GM23248 (cell line): ENCODE measurements at regions not wholly inside any gene's neighbourhood (a gene's known extent, or its start where the extent isn't known, plus 50 kb on each side); places are given as distances from the start of the nearest gene placed in this dataset.

Experiments used
- EZH2 ChIP-seq: fragments of 200-600 bp; sonication (generic); IDR thresholded peaks from 2 replicates; pipeline ENCODE4 v1.6.1; 2018; ENCODE audit warnings: antibody characterized with exemption, mild to moderate bottlenecking; ENCODE audit not compliant: insufficient read depth, poor library complexity, severe bottlenecking
- EZH2phosphoT487 ChIP-seq: fragments of 200-600 bp; sonication (generic); IDR thresholded peaks from 2 replicates; pipeline ENCODE4 v1.6.1; 2018; ENCODE audit warnings: antibody characterized with exemption, moderate library complexity, mild to moderate bottlenecking, low read depth; ENCODE audit not compliant: insufficient read depth

- TF ChIP-seq EZH2phosphoT487 (no peak), EZH2 (no peak)
These were observed 62.5 kb downstream of the NIBAN1 start for GRCh38 chr1:184911830-184912229.
